K562 (cell line): ENCODE measurements at regions not wholly inside any gene's neighbourhood (a gene's known extent, or its start where the extent isn't known, plus 50 kb on each side); places are given as distances from the start of the nearest gene placed in this dataset.
A peak's percentile ranks its signal among the peaks of the same experiment; 100 is the strongest.

ENCODE experiments used
- ATAC-seq: fragments of 200-7000 bp; cut with Tn5 transposase; 3 replicates; pipeline ENCODE4 v1.9.1; 2020; ENCODE audit warnings: moderate library complexity
- BruUV-seq: library from RNA; stranded (reverse); fragments of 400-500 nt; replicated peaks from 2 replicates; lab custom pipeline; 2021; lab: Mats Ljungman, UMichigan
- CTCF ChIA-PET: fragments of 300-600 bp; formaldehyde crosslinking; extraction: SDS; loops from one replicate; lab custom pipeline; 2021; ENCODE audit warnings: low intra/inter-chr PET ratio; lab: Yijun Ruan, JAX
- POLR2A ChIA-PET: fragments of 300-600, 350-650 bp; sonication (Branson Sonifier 250); formaldehyde crosslinking; extraction: SDS; loops from one replicate; lab custom pipeline; 2021; ENCODE audit warnings: antibody characterized with exemption, inconsistent platforms; lab: Yijun Ruan, JAX
- DNase-seq, 4 experiments: peaks; one replicate each; pipeline versions ENCODE4 v3.0.0 to v3.0.0-alpha.2; 2011 to 2018; ENCODE audit warnings: low spot score in 3 of 4, mixed read lengths in 3 of 4; ENCODE audit errors: extremely low read depth in 1 of 4
- FAIRE-seq: peaks from 2 replicates; lab custom pipeline; 2011; peaks lifted over from hg19 to GRCh38; lab: Jason Lieb, UNC
- H2AFZ ChIP-seq: 2 replicates; pipeline ENCODE4 v1.6.0; 2011; ENCODE audit warnings: low read depth, low read length, control low read depth, inconsistent platforms
- H3K27ac ChIP-seq: fragments of 200-600 bp; 3 replicates; pipeline ENCODE4 v1.8.0; 2011; ENCODE audit warnings: low read depth, mild to moderate bottlenecking, control low read depth, inconsistent platforms, low read length, moderate library complexity, mixed read lengths; ENCODE audit errors: extremely low read depth
- H3K27me3 ChIP-seq, 2 experiments: fragments of 300-600 bp in 1 of 2; 2 replicates in 1 of 2; 3 replicates in 1 of 2; pipeline versions ENCODE4 v1.6.0 to v1.8.0; 2011; ENCODE audit warnings: inconsistent platforms in 2 of 2, low read length in 2 of 2, mild to moderate bottlenecking in 1 of 2, mixed read lengths in 1 of 2, moderate library complexity in 1 of 2; ENCODE audit not compliant: control insufficient read depth in 2 of 2, insufficient read depth in 2 of 2
- H3K36me3 ChIP-seq: fragments of 300-600 bp; 3 replicates; pipeline ENCODE4 v1.8.0; 2011; ENCODE audit warnings: mild to moderate bottlenecking, low read length, inconsistent platforms; ENCODE audit not compliant: control insufficient read depth, insufficient read depth
- H3K4me1 ChIP-seq, 2 experiments: fragments of 200-600 bp in 1 of 2; replicated peaks in 1 of 2; 2 replicates in 1 of 2; 3 replicates in 1 of 2; pipeline versions ENCODE4 v1.5.1 to v1.8.0; 2011; ENCODE audit warnings: inconsistent platforms in 2 of 2, low read length in 2 of 2, mild to moderate bottlenecking in 1 of 2, mixed read lengths in 1 of 2, moderate library complexity in 1 of 2; ENCODE audit not compliant: control insufficient read depth in 2 of 2, insufficient read depth in 2 of 2
- H3K4me2 ChIP-seq: 2 replicates; pipeline ENCODE4 v1.6.1; 2011; ENCODE audit warnings: low read length, control low read depth, inconsistent platforms, mixed read lengths; ENCODE audit not compliant: insufficient read depth
- H3K4me3 ChIP-seq: fragments of 200-600 bp; sonication (generic), shearing (Covaris generic); 2 replicates; pipeline ENCODE4 v1.5.1; 2016; ENCODE audit warnings: control low read depth, inconsistent platforms
- H3K79me2 ChIP-seq: fragments of 200-600 bp; 3 replicates; pipeline ENCODE4 v1.8.0; 2011; ENCODE audit warnings: low read length, inconsistent platforms; ENCODE audit not compliant: control insufficient read depth, insufficient read depth
- H3K9ac ChIP-seq, 2 experiments: 2 replicates each; pipeline versions ENCODE4 v1.6.0 to v1.6.1; 2011; ENCODE audit warnings: low read depth in 2 of 2, low read length in 2 of 2, control low read depth in 1 of 2, inconsistent platforms in 1 of 2, mild to moderate bottlenecking in 1 of 2, mixed read lengths in 1 of 2; ENCODE audit not compliant: insufficient read depth in 1 of 2
- H3K9me1 ChIP-seq: one replicate; pipeline ENCODE4 v1.6.0; 2011; ENCODE audit warnings: inconsistent platforms, mild to moderate bottlenecking, low read length, moderate library complexity; ENCODE audit not compliant: control insufficient read depth, insufficient read depth
- H3K9me3 ChIP-seq: replicated peaks from 2 replicates; pipeline ENCODE4 v1.5.1; 2011; ENCODE audit warnings: low read depth, low read length, inconsistent platforms; ENCODE audit not compliant: control insufficient read depth, insufficient read depth
- H4K20me1 ChIP-seq: replicated peaks from 2 replicates; pipeline ENCODE4 v1.6.1; 2011; ENCODE audit warnings: low read length, inconsistent platforms, mixed read lengths; ENCODE audit not compliant: control insufficient read depth, insufficient read depth
- C11orf30 ChIP-seq: fragments of 450-650 bp; IDR thresholded peaks from 2 replicates; pipeline ENCODE4 v1.6.1; 2016; ENCODE audit warnings: low read depth, mild to moderate bottlenecking
- CREBBP ChIP-seq: IDR thresholded peaks from one replicate; pipeline ENCODE4 v1.6.1; 2012; ENCODE audit warnings: low read depth, mild to moderate bottlenecking, control low read depth, inconsistent platforms, low read length
- MAFF ChIP-seq: IDR thresholded peaks from 2 replicates; pipeline ENCODE4 v1.6.1; 2012; ENCODE audit warnings: low read length, improper control_type of control experiment
- MAFG ChIP-seq: fragments of 450-650 bp; conservative IDR thresholded peaks from 2 replicates; pipeline ENCODE4 v1.6.1; 2016; ENCODE audit warnings: missing genetic modification characterization, missing compliant biosample characterization
- MAFK ChIP-seq: IDR thresholded peaks from 2 replicates; pipeline ENCODE4 v1.6.1; 2011; ENCODE audit warnings: low read length, improper control_type of control experiment
- NCOA4 ChIP-seq: fragments of 450-650 bp; IDR thresholded peaks from 2 replicates; pipeline ENCODE4 v1.6.1; 2018; ENCODE audit warnings: mild to moderate bottlenecking; ENCODE audit not compliant: partially characterized antibody
- POLR2A ChIP-seq: fragments of 450-650 bp; conservative IDR thresholded peaks from 2 replicates; pipeline ENCODE4 v1.6.1; 2016
- ZNF316 ChIP-seq: fragments of 450-650 bp; IDR thresholded peaks from 2 replicates; pipeline ENCODE4 v1.6.1; 2016
- WGBS: fragments of 100-300 bp; shearing (Covaris generic); methylation state at CpG from one replicate; pipeline ENCODE4 v1.1.6; 2016; ENCODE audit warnings: low coverage, mixed read lengths; ENCODE audit not compliant: insufficient coverage; ENCODE audit errors: missing lambda C conversion rate; 5-methylcytosine and 5-hydroxymethylcytosine counted together
- in situ Hi-C: fragments of 300-500 bp; cut with MboI; formaldehyde crosslinking; loops from 4 replicates; pipeline ENCODE4 v1.15.0; 2018; ENCODE audit warnings: inconsistent platforms, mixed read lengths
- intact Hi-C: fragments of 100-400 bp; cut with micrococcal nuclease; formaldehyde crosslinking; loops from 2 replicates; pipeline ENCODE4 v1.14.2; 2022

- TF ChIP-seq NCOA4 = no peak
- Histone ChIP-seq H3K4me3 (no peak overlapping the region), H3K9me1 (no peaks in the 10 kb centered on the region), H3K79me2 (no peaks in the 10 kb centered on the region), H3K27ac (no peak overlapping the region), H3K4me1 (no peaks in the 10 kb centered on the region), H3K27me3 (no peaks in the 10 kb centered on the region), H4K20me1 (no peaks in the 10 kb centered on the region), H3K9ac (no peak overlapping the region), H3K4me2 (no peak overlapping the region), H2AFZ (no peak overlapping the region), H3K9me3 (no peaks in the 10 kb centered on the region), H3K36me3 (no peaks in the 10 kb centered on the region)
- intact Hi-C loops (no loop called here), in situ Hi-C loops (no loop called here)
- no TSS peak for BruUV-seq
- ATAC-seq = no peak
- ChIA-PET CTCF (no interaction called here), POLR2A (no interaction called here)
- no peak for FAIRE-seq
- WGBS = 0% methylated on average over 1 of the region's 1 CpG
- no peak for DNase-seq
Measured at GRCh38 chr4:58849026-58849425, 1738.8 kb upstream of the IGFBP7 start.

GRCh38 chr4:58843455-58843854 lies 1733.3 kb upstream of the IGFBP7 start:
- no TSS peak for BruUV-seq
- CTCF ChIA-PET = no interaction called here
- no peaks in the 10 kb centered on the region for H3K4me1 ChIP-seq

More at GRCh38 chr4:58843455-58843854, 1733.3 kb upstream of the IGFBP7 start:
- Histone ChIP-seq H3K79me2 (no peaks in the 10 kb centered on the region), H3K27me3 (no peaks in the 10 kb centered on the region), H4K20me1 (no peaks in the 10 kb centered on the region), H3K4me2 (no peak overlapping the region), H3K9me3 (no peaks in the 10 kb centered on the region), H3K27ac (no peak overlapping the region), H3K36me3 (no peaks in the 10 kb centered on the region), H3K9ac (no peak overlapping the region), H3K9me1 (no peaks in the 10 kb centered on the region), H2AFZ (no peak overlapping the region), H3K4me3 (no peak overlapping the region)
- TF ChIP-seq MAFF = peak; percentile 86; the same call in 1 of the 2 replicates
- no peak for TF ChIP-seq CREBBP
- no peak for TF ChIP-seq POLR2A
- peak; percentile 87 for TF ChIP-seq MAFG
- TF ChIP-seq ZNF316 = peak; percentile 94
- TF ChIP-seq MAFK = peak; percentile 94
- TF ChIP-seq C11orf30 = peak; percentile 86
- no peak for FAIRE-seq
- POLR2A ChIA-PET = no interaction called here
- intact Hi-C loops = no loop called here
- no peak for DNase-seq
- ATAC-seq = no peak
- in situ Hi-C loops = no loop called here
